Nephron (organoid): ENCODE measurements at regions not wholly inside any gene's neighbourhood (a gene's known extent, or its start where the extent isn't known, plus 50 kb on each side); places are given as distances from the start of the nearest gene placed in this dataset.

Experiments used
- H3K27ac Mint-ChIP-seq, 3 experiments: 2 replicates each; pipeline ENCODE4 v1.8.0; 2020; ENCODE audit warnings: mixed read lengths in 3 of 3, mild to moderate bottlenecking in 2 of 3, moderate library complexity in 1 of 3
- H3K27me3 Mint-ChIP-seq: 2 replicates; pipeline ENCODE4 v1.8.0; 2021; ENCODE audit warnings: low read depth, mild to moderate bottlenecking, moderate library complexity, mixed read lengths
- H3K36me3 Mint-ChIP-seq: 2 replicates; pipeline ENCODE4 v1.8.0; 2020; ENCODE audit warnings: low read depth, mixed read lengths
- H3K4me1 Mint-ChIP-seq: 2 replicates; pipeline ENCODE4 v1.8.0; 2020; ENCODE audit warnings: mixed read lengths
- H3K4me3 Mint-ChIP-seq, 3 experiments: 2 replicates each; pipeline ENCODE4 v1.8.0; 2020; ENCODE audit warnings: mild to moderate bottlenecking in 3 of 3, mixed read lengths in 3 of 3, moderate library complexity in 2 of 3
- H3K9me3 Mint-ChIP-seq: 2 replicates; pipeline ENCODE4 v1.8.0; 2020; ENCODE audit warnings: mixed read lengths
- TF ChIP-seq, protein P1 (sequence below), 3 experiments: fragments of 200-600 bp; sonication (generic); IDR thresholded peaks; one replicate each; pipeline ENCODE4 v1.5.0; 2021; ENCODE audit warnings: antibody characterized with exemption in 3 of 3; ENCODE audit not compliant: unreplicated experiment in 3 of 3

DNA sequence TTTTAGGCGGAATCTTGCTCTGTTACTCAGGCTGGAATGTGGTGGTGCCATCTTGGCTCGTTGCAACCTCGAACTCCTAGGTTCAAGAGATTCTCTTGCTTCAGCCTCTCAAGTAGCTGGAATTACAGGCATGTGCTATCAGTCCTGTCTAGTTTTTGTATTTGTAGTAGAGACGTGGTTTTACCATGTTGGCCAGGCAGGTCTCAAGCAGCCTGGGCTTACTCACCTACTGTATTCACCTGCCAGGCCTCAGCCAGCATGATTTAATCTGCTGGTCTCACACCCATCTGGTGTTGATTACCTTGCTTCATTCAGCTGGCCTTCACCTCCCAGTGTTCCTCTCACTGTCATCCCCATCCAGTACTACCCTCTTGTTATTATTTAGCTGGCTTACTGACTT lies 102.0 kb downstream of the IL12A start:
- TF ChIP-seq, protein P1, sequence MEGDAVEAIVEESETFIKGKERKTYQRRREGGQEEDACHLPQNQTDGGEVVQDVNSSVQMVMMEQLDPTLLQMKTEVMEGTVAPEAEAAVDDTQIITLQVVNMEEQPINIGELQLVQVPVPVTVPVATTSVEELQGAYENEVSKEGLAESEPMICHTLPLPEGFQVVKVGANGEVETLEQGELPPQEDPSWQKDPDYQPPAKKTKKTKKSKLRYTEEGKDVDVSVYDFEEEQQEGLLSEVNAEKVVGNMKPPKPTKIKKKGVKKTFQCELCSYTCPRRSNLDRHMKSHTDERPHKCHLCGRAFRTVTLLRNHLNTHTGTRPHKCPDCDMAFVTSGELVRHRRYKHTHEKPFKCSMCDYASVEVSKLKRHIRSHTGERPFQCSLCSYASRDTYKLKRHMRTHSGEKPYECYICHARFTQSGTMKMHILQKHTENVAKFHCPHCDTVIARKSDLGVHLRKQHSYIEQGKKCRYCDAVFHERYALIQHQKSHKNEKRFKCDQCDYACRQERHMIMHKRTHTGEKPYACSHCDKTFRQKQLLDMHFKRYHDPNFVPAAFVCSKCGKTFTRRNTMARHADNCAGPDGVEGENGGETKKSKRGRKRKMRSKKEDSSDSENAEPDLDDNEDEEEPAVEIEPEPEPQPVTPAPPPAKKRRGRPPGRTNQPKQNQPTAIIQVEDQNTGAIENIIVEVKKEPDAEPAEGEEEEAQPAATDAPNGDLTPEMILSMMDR (IDR thresholded peaks at IDR 0.05; ENCODE audit: unreplicated experiment in 3 of 3) = no peak
- no peaks in the 10 kb centered on the region for H3K36me3 Mint-ChIP-seq
- no peaks in the 10 kb centered on the region for H3K9me3 Mint-ChIP-seq
- no peaks in the 10 kb centered on the region for H3K27me3 Mint-ChIP-seq
- no peaks in the 10 kb centered on the region for H3K4me1 Mint-ChIP-seq
- no peak overlapping the region for H3K4me3 Mint-ChIP-seq
- H3K27ac Mint-ChIP-seq = no peak overlapping the region

DNA sequence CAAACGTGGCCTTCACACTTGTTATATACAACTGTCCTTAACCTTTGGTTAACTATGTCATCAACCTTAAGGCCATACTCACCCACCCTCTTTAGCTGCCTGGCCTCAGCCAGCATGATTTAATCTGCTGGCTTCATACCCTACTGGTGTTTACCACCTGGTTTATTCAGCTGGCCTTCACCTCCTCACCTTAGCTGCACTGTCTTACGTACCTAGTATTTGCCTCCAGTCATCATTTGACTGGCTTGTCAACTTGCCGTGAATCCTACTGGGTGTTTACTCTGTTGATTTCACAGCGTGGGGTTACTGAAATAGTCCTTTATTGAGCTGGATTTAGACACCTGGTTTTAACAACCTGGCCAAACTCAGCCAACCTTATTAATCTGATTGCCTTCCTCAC lies 102.8 kb downstream of the IL12A start:
- Mint-ChIP-seq H3K9me3 (no peaks in the 10 kb centered on the region), H3K4me3 (no peak overlapping the region), H3K27me3 (no peaks in the 10 kb centered on the region), H3K36me3 (no peaks in the 10 kb centered on the region), H3K4me1 (no peaks in the 10 kb centered on the region), H3K27ac (no peak overlapping the region)
- TF ChIP-seq, protein P1 (IDR thresholded peaks at IDR 0.05; ENCODE audit: unreplicated experiment in 3 of 3) = no peak

DNA sequence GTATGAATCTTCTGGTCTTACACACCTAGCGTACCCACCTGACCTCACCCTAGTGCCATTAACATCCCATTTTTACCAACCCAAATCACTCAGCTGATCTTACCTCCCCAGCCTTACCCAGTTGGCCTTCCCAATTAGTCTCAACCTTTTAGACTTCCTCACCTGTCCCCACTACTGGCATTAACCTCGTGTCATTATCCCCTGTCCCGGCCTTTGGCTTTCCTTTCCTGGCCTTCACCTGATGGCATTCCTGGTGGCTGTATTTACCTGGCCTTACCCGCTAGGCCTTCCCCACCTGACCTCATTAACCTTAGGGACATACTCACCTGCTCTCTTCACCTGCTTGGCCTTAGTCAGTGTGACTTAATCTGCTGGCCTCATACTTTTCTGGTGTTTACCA lies 104.1 kb downstream of the IL12A start:
- no peak overlapping the region for H3K27ac Mint-ChIP-seq
- H3K36me3 Mint-ChIP-seq = no peaks in the 10 kb centered on the region
- TF ChIP-seq, protein P1 (IDR thresholded peaks at IDR 0.05; ENCODE audit: unreplicated experiment in 3 of 3) = no peak
- H3K4me1 Mint-ChIP-seq = no peaks in the 10 kb centered on the region
- H3K4me3 Mint-ChIP-seq = no peak overlapping the region
- H3K9me3 Mint-ChIP-seq = no peaks in the 10 kb centered on the region
- H3K27me3 Mint-ChIP-seq = no peaks in the 10 kb centered on the region

DNA sequence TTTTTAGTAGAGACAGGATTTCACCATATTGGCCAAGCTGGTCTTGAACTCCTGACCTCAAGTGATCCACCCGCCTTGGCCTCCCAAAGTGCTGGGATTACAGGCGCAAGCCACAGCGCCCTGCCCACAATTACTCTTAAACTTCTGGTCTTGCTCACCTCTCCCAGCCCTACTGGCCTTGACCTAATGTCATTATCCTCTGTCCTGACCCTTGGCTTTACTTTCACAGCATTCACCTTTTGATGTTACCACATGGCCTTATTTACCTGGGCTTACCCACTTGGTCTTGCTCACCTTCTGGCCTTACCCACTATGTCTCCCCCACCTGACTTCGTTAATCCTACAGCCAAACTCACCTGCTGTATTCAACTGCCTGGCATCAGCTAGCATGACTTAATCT lies 105.9 kb downstream of the IL12A start:
- TF ChIP-seq, protein P1 (IDR thresholded peaks at IDR 0.05; ENCODE audit: unreplicated experiment in 3 of 3) = no peak
- Mint-ChIP-seq H3K9me3 (no peaks in the 10 kb centered on the region), H3K4me3 (no peak overlapping the region), H3K4me1 (no peaks in the 10 kb centered on the region), H3K27me3 (no peaks in the 10 kb centered on the region), H3K27ac (no peak overlapping the region), H3K36me3 (no peaks in the 10 kb centered on the region)

DNA sequence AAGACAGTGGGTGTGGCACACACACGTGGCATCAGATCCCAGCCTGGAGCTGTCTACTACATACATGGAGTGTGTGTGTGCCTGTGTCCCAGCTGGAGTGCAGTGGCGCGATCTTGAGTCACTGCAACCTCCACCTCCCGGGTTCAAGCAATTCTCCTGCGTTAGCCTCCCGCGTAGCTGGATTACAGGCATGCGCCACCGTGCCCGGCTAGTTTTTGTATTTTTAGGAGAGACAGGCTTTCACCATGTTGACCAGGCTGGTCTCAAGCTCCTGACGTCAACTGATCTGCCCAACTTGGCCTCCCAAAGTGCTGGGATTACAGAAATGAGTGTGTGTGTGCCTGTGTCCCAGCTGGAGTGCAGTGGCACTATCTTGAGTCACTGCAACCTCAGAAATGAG lies 108.8 kb downstream of the IL12A start:
- no peak overlapping the region for H3K27ac Mint-ChIP-seq
- no peaks in the 10 kb centered on the region for H3K36me3 Mint-ChIP-seq

DNA sequence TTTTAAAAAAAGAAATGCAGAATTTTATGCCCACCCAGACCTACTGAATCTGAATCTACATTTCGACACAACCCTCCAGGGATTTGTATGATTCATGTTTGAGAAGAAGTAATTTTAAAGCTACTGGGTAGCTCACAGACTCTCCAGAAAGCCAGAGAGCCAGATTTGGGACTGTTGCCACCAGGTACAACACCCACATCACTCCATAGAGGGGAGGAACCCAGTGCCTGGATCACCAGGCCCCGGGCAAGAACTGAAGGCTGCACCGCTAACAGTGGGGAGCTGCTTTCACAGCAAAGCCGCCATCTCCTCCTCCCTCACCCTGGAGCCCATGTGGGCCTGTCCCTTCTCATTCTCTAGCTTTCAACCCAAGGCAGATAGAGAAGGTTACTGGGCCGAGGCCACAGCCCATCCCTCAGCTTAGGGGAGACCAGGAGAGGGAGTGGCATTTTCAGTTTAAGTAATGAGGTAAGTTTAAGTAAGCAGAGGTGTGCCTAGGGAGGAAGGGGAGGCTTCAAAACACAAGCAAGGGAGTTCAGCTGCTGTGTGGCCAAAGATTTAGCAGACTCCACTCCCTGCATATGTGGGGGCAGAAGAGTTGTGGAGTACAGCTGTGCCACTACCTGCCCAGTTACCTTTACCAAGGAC lies 109.8 kb downstream of the IL12A start:
- H3K36me3 Mint-ChIP-seq = no peaks in the 10 kb centered on the region
- TF ChIP-seq, protein P1 (IDR thresholded peaks at IDR 0.05; ENCODE audit: unreplicated experiment in 3 of 3) = no peak
- no peaks in the 10 kb centered on the region for H3K4me1 Mint-ChIP-seq
- H3K4me3 Mint-ChIP-seq = no peak overlapping the region
- H3K9me3 Mint-ChIP-seq = peaks cover 3% of the 10 kb centered on the region
- no peaks in the 10 kb centered on the region for H3K27me3 Mint-ChIP-seq
- no peak overlapping the region for H3K27ac Mint-ChIP-seq

More for the DNA sequence above, 108.8 kb downstream of the IL12A start:
- Mint-ChIP-seq H3K27me3 (no peaks in the 10 kb centered on the region), H3K9me3 (peaks cover 3% of the 10 kb centered on the region), H3K4me1 (no peaks in the 10 kb centered on the region), H3K4me3 (no peak overlapping the region)
- TF ChIP-seq, protein P1 (IDR thresholded peaks at IDR 0.05; ENCODE audit: unreplicated experiment in 3 of 3) = no peak
